Progenitor cell of endocrine pancreas (in vitro differentiated cells): ENCODE measurements at regions not wholly inside any gene's neighbourhood (a gene's known extent, or its start where the extent isn't known, plus 50 kb on each side); places are given as distances from the start of the nearest gene placed in this dataset.

Experiments
- DNase-seq: peaks from one replicate; pipeline ENCODE4 v3.0.0; 2021; ENCODE audit warnings: low spot score; ENCODE audit not compliant: unreplicated experiment
- H3K27ac Mint-ChIP-seq: 2 replicates; pipeline ENCODE4 v1.8.0; 2021; ENCODE audit warnings: mild to moderate bottlenecking, moderate library complexity, mixed read lengths
- H3K27me3 Mint-ChIP-seq: 2 replicates; pipeline ENCODE4 v1.8.0; 2021; ENCODE audit warnings: mixed read lengths
- H3K36me3 Mint-ChIP-seq: 2 replicates; pipeline ENCODE4 v1.8.0; 2022; ENCODE audit warnings: mixed read lengths; ENCODE audit not compliant: insufficient read depth
- H3K4me1 Mint-ChIP-seq: 2 replicates; pipeline ENCODE4 v1.8.0; 2021; ENCODE audit warnings: low read depth, mixed read lengths
- H3K4me3 Mint-ChIP-seq: 2 replicates; pipeline ENCODE4 v1.8.0; 2021; ENCODE audit warnings: low read depth, mild to moderate bottlenecking, moderate library complexity, mixed read lengths
- H3K9me3 Mint-ChIP-seq: 2 replicates; pipeline ENCODE4 v1.8.0; 2021; ENCODE audit warnings: low read depth, mixed read lengths
- CTCF ChIP-seq: fragments of 200-600 bp; sonication (generic); IDR thresholded peaks from one replicate; pipeline ENCODE4 v1.5.0; 2021; ENCODE audit warnings: antibody characterized with exemption, mild to moderate bottlenecking; ENCODE audit not compliant: unreplicated experiment

GRCh38 chr2:15801904-15802303 lies 138.4 kb upstream of the MYCN start:
- H3K4me1 Mint-ChIP-seq = no peaks in the 10 kb centered on the region
- no peak overlapping the region for H3K27ac Mint-ChIP-seq
- no peaks in the 10 kb centered on the region for H3K36me3 Mint-ChIP-seq
- DNase-seq = no peak
- TF ChIP-seq CTCF = no peak
- H3K9me3 Mint-ChIP-seq = no peaks in the 10 kb centered on the region
- H3K4me3 Mint-ChIP-seq = no peak overlapping the region
- H3K27me3 Mint-ChIP-seq = peaks cover 40% of the 10 kb centered on the region

- no peak for TF ChIP-seq CTCF
- no peaks in the 10 kb centered on the region for H3K9me3 Mint-ChIP-seq
- no peak overlapping the region for H3K27ac Mint-ChIP-seq
- no peak for DNase-seq
- H3K4me3 Mint-ChIP-seq = no peak overlapping the region
- H3K27me3 Mint-ChIP-seq = peaks cover 32% of the 10 kb centered on the region
- no peaks in the 10 kb centered on the region for H3K4me1 Mint-ChIP-seq
- no peaks in the 10 kb centered on the region for H3K36me3 Mint-ChIP-seq
Measured at GRCh38 chr2:15802657-15803542, 137.4 kb upstream of the MYCN start.

- Mint-ChIP-seq H3K4me1 (peaks cover under 1% of the 10 kb centered on the region), H3K27ac (no peak overlapping the region), H3K4me3 (no peak overlapping the region), H3K9me3 (no peaks in the 10 kb centered on the region), H3K27me3 (peaks cover 29% of the 10 kb centered on the region), H3K36me3 (no peaks in the 10 kb centered on the region)
- no peak for DNase-seq
- no peak for TF ChIP-seq CTCF
Measured at GRCh38 chr2:15803543-15804245, 136.7 kb upstream of the MYCN start.

GRCh38 chr2:15804246-15804619 lies 136.1 kb upstream of the MYCN start:
- no peaks in the 10 kb centered on the region for H3K9me3 Mint-ChIP-seq
- peaks cover 6% of the 10 kb centered on the region for H3K4me1 Mint-ChIP-seq
- H3K27ac Mint-ChIP-seq = no peak overlapping the region
- no peaks in the 10 kb centered on the region for H3K36me3 Mint-ChIP-seq
- peaks cover 24% of the 10 kb centered on the region for H3K27me3 Mint-ChIP-seq
- DNase-seq = no peak
- no peak for TF ChIP-seq CTCF
- no peak overlapping the region for H3K4me3 Mint-ChIP-seq

- DNase-seq = no peak
- Mint-ChIP-seq H3K4me1 (peaks cover 9% of the 10 kb centered on the region), H3K27ac (no peak overlapping the region), H3K36me3 (no peaks in the 10 kb centered on the region), H3K27me3 (peaks cover 21% of the 10 kb centered on the region), H3K9me3 (no peaks in the 10 kb centered on the region), H3K4me3 (no peak overlapping the region)
- no peak for TF ChIP-seq CTCF
Measured at GRCh38 chr2:15804691-15805090, 135.7 kb upstream of the MYCN start.
